ENCODE measurements at regions not wholly inside any gene's neighbourhood (a gene's known extent, or its start where the extent isn't known, plus 50 kb on each side); places are given as distances from the start of the nearest gene placed in this dataset.

DNA sequence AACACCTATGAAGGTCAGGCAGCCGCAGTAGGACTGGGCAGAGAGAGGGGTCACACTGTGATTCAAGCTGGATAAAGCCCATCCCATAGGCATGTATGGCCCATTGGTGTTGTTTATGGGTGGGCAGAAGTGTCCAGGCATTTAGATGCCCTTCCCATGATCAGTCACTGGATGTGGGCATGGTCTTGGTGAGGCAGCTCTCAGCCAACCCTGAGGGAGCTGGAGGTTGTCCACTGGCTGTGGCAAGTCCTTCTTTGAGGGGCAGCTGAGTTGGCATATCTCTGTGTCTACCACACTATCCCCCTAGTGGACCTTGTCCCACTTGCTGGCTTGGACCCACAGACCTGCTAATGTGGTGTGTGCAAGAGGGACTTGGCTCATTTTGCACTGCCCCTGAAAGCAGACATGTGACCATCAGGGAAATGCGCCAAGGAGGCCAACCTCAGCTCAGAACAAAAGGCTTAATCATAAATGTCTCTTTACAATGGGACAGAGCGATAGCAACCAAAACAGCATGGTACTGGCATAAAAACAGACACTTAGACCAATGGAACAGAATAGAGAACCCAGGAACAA lies 82.0 kb downstream of the TMEM17 start:
- ChIA-PET CTCF (interaction anchor here (0.6 kb wide), 1 partner anchor 507 kb away, joined by 3 read pairs; no protein-coding TSS in a partner anchor), POLR2A (no interaction called here), RAD21 (ENCODE audit: low non-redundant PET in 1 of 2, low total read pairs in 2 of 2, uncharacterized antibody in 2 of 2, unreplicated experiment in 2 of 2) (no interaction called here)
- no peak for TF ChIP-seq CEBPB (IDR thresholded peaks at IDR 0.05; ENCODE audit: low read depth)
- BruUV-seq (replicated peaks), result no TSS peak
- no peaks in the 10 kb centered on the region for H3K27me3 ChIP-seq (ENCODE audit: insufficient read depth, low read length)
- peaks cover 2 to 7% of the 10 kb centered on the region in 2 experiments; a peak in 2 of 4 replicates for H3K4me1 ChIP-seq (ENCODE audit: control insufficient read depth in 1 of 2, insufficient read depth in 2 of 2, low read length in 2 of 2)
- DNase-seq (ENCODE audit: low read depth, low spot score) (no peak), ATAC-seq (peak; percentile 35; the same call in 1 of the 2 replicates)
- H3K9ac ChIP-seq (ENCODE audit: low read length), result no peak overlapping the region
- no peak overlapping the region for H3K4me3 ChIP-seq (replicated peaks in 1 of 2; ENCODE audit: low read depth in 1 of 2, low read length in 2 of 2)
- H3K27ac ChIP-seq (ENCODE audit: low read depth, low read length), result no peak overlapping the region
- no peak overlapping the region for H3K4me2 ChIP-seq (ENCODE audit: low read length)
- H3K9me3 ChIP-seq (ENCODE audit: control insufficient read depth in 1 of 2, insufficient read depth in 1 of 2, low read depth in 1 of 2, low read length in 2 of 2), result no peaks in the 10 kb centered on the region
- H3K79me2 ChIP-seq (ENCODE audit: insufficient read depth, low read length), result no peaks in the 10 kb centered on the region
- no peaks in the 10 kb centered on the region for H4K20me1 ChIP-seq (ENCODE audit: insufficient read depth)
- no peaks in the 10 kb centered on the region for H3K36me3 ChIP-seq (ENCODE audit: control insufficient read depth in 1 of 2, insufficient read depth in 2 of 2, low read length in 2 of 2)
- intact Hi-C loops (cut with micrococcal nuclease), result no loop called here
- H2AFZ ChIP-seq (ENCODE audit: low read depth, low read length, poor library complexity, severe bottlenecking), result no peak overlapping the region
- H3K9me2 ChIP-seq (ENCODE audit: insufficient read depth), result no peaks in the 10 kb centered on the region

GRCh38 chr2:62423235-62423634 lies 82.8 kb downstream of the TMEM17 start:
- Histone ChIP-seq H3K9me2 (ENCODE audit: insufficient read depth) (no peaks in the 10 kb centered on the region), H3K9ac (ENCODE audit: low read length) (no peak overlapping the region), H3K27ac (ENCODE audit: low read depth, low read length) (no peak overlapping the region), H3K27me3 (ENCODE audit: insufficient read depth, low read length) (no peaks in the 10 kb centered on the region), H3K4me2 (ENCODE audit: low read length) (no peak overlapping the region), H3K4me3 (replicated peaks in 1 of 2; ENCODE audit: low read depth in 1 of 2, low read length in 2 of 2) (no peak overlapping the region), H3K4me1 (ENCODE audit: control insufficient read depth in 1 of 2, insufficient read depth in 2 of 2, low read length in 2 of 2) (peaks cover 2 to 7% of the 10 kb centered on the region in 2 experiments; a peak in 2 of 4 replicates), H2AFZ (ENCODE audit: low read depth, low read length, poor library complexity, severe bottlenecking) (no peak overlapping the region), H3K9me3 (ENCODE audit: control insufficient read depth in 1 of 2, insufficient read depth in 1 of 2, low read depth in 1 of 2, low read length in 2 of 2) (no peaks in the 10 kb centered on the region), H3K36me3 (ENCODE audit: control insufficient read depth in 1 of 2, insufficient read depth in 2 of 2, low read length in 2 of 2) (no peaks in the 10 kb centered on the region), H3K79me2 (ENCODE audit: insufficient read depth, low read length) (no peaks in the 10 kb centered on the region), H4K20me1 (ENCODE audit: insufficient read depth) (no peaks in the 10 kb centered on the region)
- BruUV-seq (replicated peaks), result no TSS peak
- RAD21 ChIA-PET (ENCODE audit: low non-redundant PET in 1 of 2, low total read pairs in 2 of 2, uncharacterized antibody in 2 of 2, unreplicated experiment in 2 of 2), result no interaction called here
- peak; percentile 15 for DNase-seq (ENCODE audit: low read depth, low spot score)
- no peak for TF ChIP-seq FOSL1 (IDR thresholded peaks at IDR 0.05; ENCODE audit: low read depth)
- TF ChIP-seq CEBPB (IDR thresholded peaks at IDR 0.05; ENCODE audit: low read depth), result no peak
- TF ChIP-seq RAD21 (IDR thresholded peaks at IDR 0.05; ENCODE audit: low read depth), result peak; percentile 59
- no peak for TF ChIP-seq EGR1 (IDR thresholded peaks at IDR 0.05; ENCODE audit: low read depth)
- no peak for TF ChIP-seq EZH2 (IDR thresholded peaks at IDR 0.05)
- TF ChIP-seq REST (IDR thresholded peaks at IDR 0.05; ENCODE audit: low read depth), result no peak
- TF ChIP-seq SIN3A (IDR thresholded peaks at IDR 0.05; ENCODE audit: low read depth), result no peak
- TF ChIP-seq EZH2phosphoT487 (IDR thresholded peaks at IDR 0.05; ENCODE audit: borderline replicate concordance), result no peak
- TF ChIP-seq CTCF (IDR thresholded peaks at IDR 0.05 in 2 of 3, conservative IDR thresholded peaks at IDR 0.05 in 1 of 3; ENCODE audit: borderline replicate concordance in 1 of 3, insufficient read depth in 1 of 3, low read depth in 2 of 3, low read length in 2 of 3), result peak in 2 of 3 experiments; percentile 31 to 46; a peak in 4 of 6 replicates
- no peak for TF ChIP-seq TCF7L2 (IDR thresholded peaks at IDR 0.05; ENCODE audit: borderline replicate concordance, extremely low read depth, insufficient read depth, insufficient read length)
- 0 out of 2 replicates have a peak, but pooled peaks have one; percentile 7 for TF ChIP-seq SP1 (IDR thresholded peaks at IDR 0.05; ENCODE audit: low read depth)
- TF ChIP-seq ELF1 (IDR thresholded peaks at IDR 0.05; ENCODE audit: borderline replicate concordance, low read depth), result no peak
- TF ChIP-seq JUND (IDR thresholded peaks at IDR 0.05), result no peak
- TF ChIP-seq MAX (IDR thresholded peaks at IDR 0.05), result no peak
- TF ChIP-seq POLR2A (IDR thresholded peaks at IDR 0.05; ENCODE audit: borderline replicate concordance, extremely low read depth, insufficient read depth, insufficient read length), result no peak
- TF ChIP-seq ZFX (IDR thresholded peaks at IDR 0.05), result no peak
- CTCF ChIA-PET, result no interaction called here
- POLR2A ChIA-PET, result no interaction called here
- intact Hi-C loops (cut with micrococcal nuclease), result no loop called here
- ATAC-seq, result peak; percentile 84

Data from HCT116 (cell line).